ENCODE measurements at regions not wholly inside any gene's neighbourhood (a gene's known extent, or its start where the extent isn't known, plus 50 kb on each side); places are given as distances from the start of the nearest gene placed in this dataset.

DNA sequence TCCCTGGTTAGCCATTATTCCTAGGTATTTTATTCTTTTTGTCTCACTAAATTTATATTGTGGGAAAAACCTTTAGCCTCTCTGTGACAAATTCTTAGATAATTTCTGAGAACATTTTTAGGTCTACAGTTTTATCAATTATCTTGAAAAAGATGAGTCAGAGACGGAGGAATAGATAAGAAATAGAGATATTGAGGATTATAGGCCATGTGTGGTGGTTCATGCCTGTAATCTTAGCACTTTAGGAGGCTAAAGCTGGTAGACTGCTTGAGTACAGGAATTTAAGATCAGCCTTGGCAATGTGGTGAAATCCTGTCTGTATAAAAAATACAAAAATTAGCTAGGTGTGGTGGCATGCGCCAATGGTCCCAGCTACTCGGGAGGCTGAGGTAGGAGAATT is 960.2 kb downstream of the SQOR start:
- no peak overlapping the region for H3K4me3 ChIP-seq (ENCODE audit: insufficient read depth, low read depth, low read length, poor library complexity, severe bottlenecking)
- no peaks in the 10 kb centered on the region for H3K36me3 ChIP-seq (ENCODE audit: control insufficient read depth, insufficient read depth, low read length)
- DNase-seq, result no peak
- no peak overlapping the region for H3K27ac ChIP-seq (ENCODE audit: insufficient read depth, low read length, poor library complexity, severe bottlenecking)
- no peaks in the 10 kb centered on the region for H3K9me3 ChIP-seq (ENCODE audit: control insufficient read depth, low read length)
- H3K27me3 ChIP-seq (replicated peaks; ENCODE audit: control insufficient read depth, insufficient read depth, low read length, poor library complexity, severe bottlenecking), result no peaks in the 10 kb centered on the region
- no peaks in the 10 kb centered on the region for H3K4me1 ChIP-seq (ENCODE audit: control insufficient read depth, insufficient read depth, low read length, poor library complexity, severe bottlenecking)

DNA sequence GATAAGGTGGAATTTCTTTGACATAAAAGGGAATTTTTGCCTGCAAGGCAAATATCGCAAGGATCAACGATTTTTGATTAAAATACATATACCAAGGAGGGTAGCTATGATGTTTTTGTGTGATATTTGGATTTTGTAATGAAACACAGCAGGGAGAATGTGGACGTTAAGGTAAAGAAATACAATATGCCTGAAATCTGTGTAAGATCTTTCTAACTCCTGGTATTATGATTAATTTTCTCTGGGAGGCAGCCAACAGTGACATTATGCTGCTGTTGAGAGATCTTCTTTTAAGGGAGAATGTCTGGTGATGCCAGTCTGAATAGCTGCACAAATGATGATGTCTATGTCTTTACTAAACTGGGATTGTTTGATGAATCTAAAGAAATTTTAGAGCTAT is 972.2 kb downstream of the SQOR start:
- Histone ChIP-seq H3K4me1 (ENCODE audit: control insufficient read depth, insufficient read depth, low read length, poor library complexity, severe bottlenecking) (no peaks in the 10 kb centered on the region), H3K36me3 (ENCODE audit: control insufficient read depth, insufficient read depth, low read length) (no peaks in the 10 kb centered on the region), H3K27me3 (replicated peaks; ENCODE audit: control insufficient read depth, insufficient read depth, low read length, poor library complexity, severe bottlenecking) (no peaks in the 10 kb centered on the region), H3K9me3 (ENCODE audit: control insufficient read depth, low read length) (no peaks in the 10 kb centered on the region), H3K27ac (ENCODE audit: insufficient read depth, low read length, poor library complexity, severe bottlenecking) (no peak overlapping the region), H3K4me3 (ENCODE audit: insufficient read depth, low read depth, low read length, poor library complexity, severe bottlenecking) (no peak overlapping the region)
- DNase-seq, result no peak

DNA sequence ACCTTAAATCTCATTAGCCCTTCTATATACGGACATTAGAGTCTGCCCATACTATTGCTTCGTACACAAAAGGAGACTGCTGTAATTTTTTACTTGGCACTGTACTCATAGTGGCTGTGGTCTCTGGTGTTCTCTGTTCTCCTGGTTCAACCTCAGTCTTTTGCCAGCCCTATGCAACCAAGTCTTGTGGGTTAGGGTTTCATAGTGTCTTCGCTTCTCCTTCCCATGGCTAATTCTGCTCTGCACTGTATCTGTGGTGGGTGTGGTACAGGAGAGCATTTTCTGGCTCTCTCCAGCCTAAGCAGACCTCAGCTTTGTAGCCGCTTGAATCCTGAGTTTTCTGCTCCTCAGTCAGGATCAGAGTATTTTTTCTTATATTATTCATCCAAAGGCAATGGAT is 981.2 kb downstream of the SQOR start:
- no peak overlapping the region for H3K27ac ChIP-seq (ENCODE audit: insufficient read depth, low read length, poor library complexity, severe bottlenecking)
- H3K27me3 ChIP-seq (replicated peaks; ENCODE audit: control insufficient read depth, insufficient read depth, low read length, poor library complexity, severe bottlenecking), result no peaks in the 10 kb centered on the region
- H3K9me3 ChIP-seq (ENCODE audit: control insufficient read depth, low read length), result no peaks in the 10 kb centered on the region
- no peak for DNase-seq
- no peak overlapping the region for H3K4me3 ChIP-seq (ENCODE audit: insufficient read depth, low read depth, low read length, poor library complexity, severe bottlenecking)
- no peaks in the 10 kb centered on the region for H3K36me3 ChIP-seq (ENCODE audit: control insufficient read depth, insufficient read depth, low read length)
- H3K4me1 ChIP-seq (ENCODE audit: control insufficient read depth, insufficient read depth, low read length, poor library complexity, severe bottlenecking), result no peaks in the 10 kb centered on the region

DNA sequence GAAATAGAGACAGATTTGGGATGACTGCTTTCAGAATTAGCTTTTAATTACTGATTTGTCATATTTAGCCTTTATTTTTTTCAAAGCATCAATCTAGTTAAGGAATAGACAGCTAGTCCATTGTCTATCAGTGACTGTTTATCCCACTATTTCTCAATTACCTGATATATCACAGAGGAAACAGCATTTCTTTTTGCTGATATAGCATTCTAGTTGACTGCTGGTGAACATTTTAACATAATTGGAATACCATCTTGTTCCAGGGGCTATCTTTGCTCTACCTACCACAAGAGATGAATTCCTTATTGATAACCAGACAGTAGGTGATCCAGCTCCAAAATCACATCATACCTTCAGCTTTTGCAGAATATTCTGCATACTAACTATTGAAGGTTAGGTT is 982.7 kb downstream of the SQOR start:
- H3K27ac ChIP-seq (ENCODE audit: insufficient read depth, low read length, poor library complexity, severe bottlenecking), result no peak overlapping the region
- H3K36me3 ChIP-seq (ENCODE audit: control insufficient read depth, insufficient read depth, low read length), result no peaks in the 10 kb centered on the region
- no peak overlapping the region for H3K4me3 ChIP-seq (ENCODE audit: insufficient read depth, low read depth, low read length, poor library complexity, severe bottlenecking)
- no peaks in the 10 kb centered on the region for H3K27me3 ChIP-seq (replicated peaks; ENCODE audit: control insufficient read depth, insufficient read depth, low read length, poor library complexity, severe bottlenecking)
- H3K9me3 ChIP-seq (ENCODE audit: control insufficient read depth, low read length), result no peaks in the 10 kb centered on the region
- H3K4me1 ChIP-seq (ENCODE audit: control insufficient read depth, insufficient read depth, low read length, poor library complexity, severe bottlenecking), result no peaks in the 10 kb centered on the region
- no peak for DNase-seq

DNA sequence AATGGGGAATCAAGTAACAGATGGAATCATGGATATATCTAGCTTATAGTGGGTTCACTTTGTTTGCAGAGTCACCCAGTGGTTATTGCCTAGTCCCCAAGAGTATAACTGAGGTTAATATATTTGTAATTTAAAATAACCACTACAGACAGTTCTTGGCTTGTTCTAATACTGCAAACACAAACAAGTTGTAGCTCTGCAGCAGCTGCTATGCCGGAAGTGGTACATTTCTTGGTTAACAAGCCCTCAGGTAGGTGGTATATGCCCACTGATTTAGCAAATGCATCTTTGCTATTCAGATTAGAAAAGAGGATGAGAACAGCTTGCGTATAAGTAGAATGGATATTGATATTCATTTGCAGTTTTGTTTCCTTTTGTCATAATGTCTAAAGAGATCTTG is 984.2 kb downstream of the SQOR start:
- Histone ChIP-seq H3K4me1 (ENCODE audit: control insufficient read depth, insufficient read depth, low read length, poor library complexity, severe bottlenecking) (no peaks in the 10 kb centered on the region), H3K4me3 (ENCODE audit: insufficient read depth, low read depth, low read length, poor library complexity, severe bottlenecking) (no peak overlapping the region), H3K27me3 (replicated peaks; ENCODE audit: control insufficient read depth, insufficient read depth, low read length, poor library complexity, severe bottlenecking) (no peaks in the 10 kb centered on the region), H3K27ac (ENCODE audit: insufficient read depth, low read length, poor library complexity, severe bottlenecking) (no peak overlapping the region), H3K36me3 (ENCODE audit: control insufficient read depth, insufficient read depth, low read length) (no peaks in the 10 kb centered on the region), H3K9me3 (ENCODE audit: control insufficient read depth, low read length) (no peaks in the 10 kb centered on the region)
- DNase-seq, result no peak

DNA sequence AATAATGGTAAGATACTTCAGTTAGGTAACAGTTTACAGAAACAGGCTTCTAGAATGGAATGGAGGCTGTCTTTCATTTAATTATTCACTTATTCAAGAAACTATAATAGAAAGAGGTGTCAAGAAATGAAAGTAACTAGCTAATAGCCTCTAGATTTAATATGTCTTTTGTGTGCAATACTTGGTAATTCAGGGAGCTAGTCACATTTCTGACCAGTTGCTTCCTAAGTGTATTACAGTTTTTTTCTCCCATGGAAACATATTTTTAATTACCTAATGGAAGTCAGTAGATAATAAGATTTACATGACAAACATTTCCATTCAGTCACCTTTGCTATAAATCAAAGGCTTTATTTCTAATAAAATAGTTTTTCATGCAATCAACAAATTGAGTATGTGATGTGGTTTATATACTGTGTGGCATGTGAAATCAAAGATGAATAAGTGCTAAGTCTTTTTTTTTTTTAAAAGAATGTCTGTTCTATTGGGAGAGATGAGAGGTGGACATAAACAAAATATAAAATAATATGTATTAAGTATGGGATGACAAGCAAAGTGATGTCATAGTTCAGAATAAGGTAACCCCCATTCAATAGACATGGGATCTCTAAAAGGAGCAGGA is 985.7 kb downstream of the SQOR start:
- no peak for DNase-seq
- Histone ChIP-seq H3K4me1 (ENCODE audit: control insufficient read depth, insufficient read depth, low read length, poor library complexity, severe bottlenecking) (no peaks in the 10 kb centered on the region), H3K27ac (ENCODE audit: insufficient read depth, low read length, poor library complexity, severe bottlenecking) (no peak overlapping the region), H3K36me3 (ENCODE audit: control insufficient read depth, insufficient read depth, low read length) (no peaks in the 10 kb centered on the region), H3K9me3 (ENCODE audit: control insufficient read depth, low read length) (no peaks in the 10 kb centered on the region), H3K27me3 (replicated peaks; ENCODE audit: control insufficient read depth, insufficient read depth, low read length, poor library complexity, severe bottlenecking) (no peaks in the 10 kb centered on the region), H3K4me3 (ENCODE audit: insufficient read depth, low read depth, low read length, poor library complexity, severe bottlenecking) (no peak overlapping the region)

DNA sequence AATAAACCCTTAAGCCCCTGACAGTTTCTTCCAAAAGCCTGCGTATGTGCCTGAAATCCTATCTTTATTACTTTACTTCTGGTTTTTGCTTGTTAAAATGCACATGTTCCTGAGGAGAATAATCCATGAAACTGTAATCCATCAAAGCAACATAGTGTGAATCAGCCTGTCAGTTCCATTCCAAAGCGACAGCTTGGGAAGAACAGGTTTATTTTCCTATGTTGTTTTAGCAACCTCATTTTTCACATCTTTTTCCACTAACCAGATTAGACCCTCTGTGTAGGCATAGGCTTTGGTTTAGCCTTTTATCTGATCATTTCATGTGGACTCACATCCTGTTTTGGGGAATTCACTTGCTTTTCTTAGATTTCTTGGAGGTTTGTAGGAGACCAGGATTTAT is 988.0 kb downstream of the SQOR start:
- no peak overlapping the region for H3K27ac ChIP-seq (ENCODE audit: insufficient read depth, low read length, poor library complexity, severe bottlenecking)
- no peaks in the 10 kb centered on the region for H3K9me3 ChIP-seq (ENCODE audit: control insufficient read depth, low read length)
- H3K36me3 ChIP-seq (ENCODE audit: control insufficient read depth, insufficient read depth, low read length), result no peaks in the 10 kb centered on the region
- no peaks in the 10 kb centered on the region for H3K27me3 ChIP-seq (replicated peaks; ENCODE audit: control insufficient read depth, insufficient read depth, low read length, poor library complexity, severe bottlenecking)
- H3K4me3 ChIP-seq (ENCODE audit: insufficient read depth, low read depth, low read length, poor library complexity, severe bottlenecking), result no peak overlapping the region
- no peak for DNase-seq
- no peaks in the 10 kb centered on the region for H3K4me1 ChIP-seq (ENCODE audit: control insufficient read depth, insufficient read depth, low read length, poor library complexity, severe bottlenecking)

DNA sequence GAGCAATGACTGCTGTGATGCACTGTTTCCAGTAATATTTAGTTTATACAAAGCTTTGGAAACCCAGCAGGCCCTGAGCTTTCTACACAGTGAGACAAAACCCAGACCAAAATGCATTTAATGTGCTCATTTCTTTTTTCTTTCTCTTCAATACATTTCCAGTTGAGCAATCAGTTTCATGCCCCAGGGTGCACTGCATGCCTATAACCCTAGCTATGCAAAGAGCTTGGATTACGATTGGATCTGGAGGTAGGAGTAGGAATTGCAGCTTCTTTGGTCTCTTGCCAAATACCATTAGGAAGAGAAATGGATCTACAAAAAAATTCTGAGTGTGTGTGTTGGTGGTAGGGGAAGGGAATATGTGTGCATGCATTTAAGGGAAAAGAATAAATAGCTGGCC is 1001.4 kb downstream of the SQOR start:
- H3K4me1 ChIP-seq (ENCODE audit: control insufficient read depth, insufficient read depth, low read length, poor library complexity, severe bottlenecking), result no peaks in the 10 kb centered on the region
- H3K27me3 ChIP-seq (replicated peaks; ENCODE audit: control insufficient read depth, insufficient read depth, low read length, poor library complexity, severe bottlenecking), result no peaks in the 10 kb centered on the region
- DNase-seq, result no peak
- H3K36me3 ChIP-seq (ENCODE audit: control insufficient read depth, insufficient read depth, low read length), result no peaks in the 10 kb centered on the region
- no peak overlapping the region for H3K27ac ChIP-seq (ENCODE audit: insufficient read depth, low read length, poor library complexity, severe bottlenecking)
- no peak overlapping the region for H3K4me3 ChIP-seq (ENCODE audit: insufficient read depth, low read depth, low read length, poor library complexity, severe bottlenecking)
- H3K9me3 ChIP-seq (ENCODE audit: control insufficient read depth, low read length), result no peaks in the 10 kb centered on the region

DNA sequence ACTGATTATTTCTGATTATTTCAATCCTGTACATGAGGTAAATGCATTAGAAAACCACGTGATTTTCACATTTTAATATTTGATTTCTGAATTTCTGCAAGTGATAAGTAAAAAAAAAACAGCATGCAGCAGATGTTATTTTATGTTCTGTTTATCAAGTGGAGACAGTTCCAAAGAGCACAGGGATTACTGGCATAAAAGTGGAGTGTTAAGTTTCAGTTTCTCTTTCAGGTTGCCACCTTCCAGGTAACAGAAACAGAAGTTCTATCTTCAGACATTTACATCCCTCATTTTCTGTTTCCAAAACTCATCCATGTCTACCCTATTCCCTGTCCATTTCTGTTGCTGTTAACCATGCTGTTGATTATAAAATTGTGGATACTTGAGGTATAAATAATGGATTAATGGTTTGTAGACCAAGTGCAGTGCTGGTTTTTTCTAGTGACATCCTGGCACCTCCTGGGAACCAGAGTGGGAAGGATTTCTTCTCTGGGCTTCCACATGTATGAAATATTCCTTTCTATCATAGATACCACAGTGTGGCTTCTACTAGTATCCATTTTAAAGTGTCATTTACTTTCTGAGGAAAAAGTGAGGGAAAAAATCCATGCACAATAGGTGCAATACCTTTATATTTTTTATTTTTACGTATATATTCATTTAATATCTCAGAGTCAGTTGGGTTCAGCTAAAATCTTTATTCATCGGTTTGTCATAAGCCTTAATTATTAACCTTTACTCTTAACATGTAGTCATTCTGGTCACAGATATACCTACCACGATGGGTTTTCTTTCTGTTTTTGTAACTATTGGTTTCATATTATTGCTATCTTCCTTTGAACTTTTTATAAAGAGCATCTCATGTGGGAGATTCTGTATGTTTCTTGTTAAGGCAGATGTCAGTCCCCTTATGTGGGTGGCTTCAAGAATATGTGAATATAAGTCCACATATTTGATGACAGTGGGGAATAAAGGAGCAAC is 1010.0 kb downstream of the SQOR start:
- Histone ChIP-seq H3K9me3 (ENCODE audit: control insufficient read depth, low read length) (no peaks in the 10 kb centered on the region), H3K4me3 (ENCODE audit: insufficient read depth, low read depth, low read length, poor library complexity, severe bottlenecking) (no peak overlapping the region), H3K27ac (ENCODE audit: insufficient read depth, low read length, poor library complexity, severe bottlenecking) (no peak overlapping the region), H3K36me3 (ENCODE audit: control insufficient read depth, insufficient read depth, low read length) (no peaks in the 10 kb centered on the region), H3K27me3 (replicated peaks; ENCODE audit: control insufficient read depth, insufficient read depth, low read length, poor library complexity, severe bottlenecking) (no peaks in the 10 kb centered on the region), H3K4me1 (ENCODE audit: control insufficient read depth, insufficient read depth, low read length, poor library complexity, severe bottlenecking) (no peaks in the 10 kb centered on the region)
- no peak for DNase-seq

DNA sequence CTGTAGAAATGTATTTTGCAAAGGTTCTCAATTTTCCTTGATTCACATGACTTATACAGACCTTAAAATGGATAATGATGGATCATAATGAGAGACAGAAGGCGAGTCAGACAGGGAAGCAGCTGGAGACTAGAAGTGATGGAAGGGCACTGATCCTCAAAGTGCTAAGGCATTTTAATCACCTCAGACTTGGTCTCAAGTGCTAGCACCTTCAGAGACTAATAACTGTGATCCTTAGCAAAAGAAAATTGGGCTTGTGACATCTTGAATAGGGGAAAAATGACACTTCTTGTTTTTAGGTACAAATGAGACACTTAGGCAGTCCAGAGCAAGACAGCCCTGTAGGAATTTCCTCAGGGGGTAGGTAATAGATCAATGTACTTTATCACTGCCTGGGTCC is 1011.7 kb downstream of the SQOR start:
- H3K9me3 ChIP-seq (ENCODE audit: control insufficient read depth, low read length), result no peaks in the 10 kb centered on the region
- H3K36me3 ChIP-seq (ENCODE audit: control insufficient read depth, insufficient read depth, low read length), result no peaks in the 10 kb centered on the region
- no peak overlapping the region for H3K4me3 ChIP-seq (ENCODE audit: insufficient read depth, low read depth, low read length, poor library complexity, severe bottlenecking)
- no peak overlapping the region for H3K27ac ChIP-seq (ENCODE audit: insufficient read depth, low read length, poor library complexity, severe bottlenecking)
- H3K4me1 ChIP-seq (ENCODE audit: control insufficient read depth, insufficient read depth, low read length, poor library complexity, severe bottlenecking), result no peaks in the 10 kb centered on the region
- H3K27me3 ChIP-seq (replicated peaks; ENCODE audit: control insufficient read depth, insufficient read depth, low read length, poor library complexity, severe bottlenecking), result no peaks in the 10 kb centered on the region
- DNase-seq, result no peak
